ENCODE measurements at regions not wholly inside any gene's neighbourhood (a gene's known extent, or its start where the extent isn't known, plus 50 kb on each side); places are given as distances from the start of the nearest gene placed in this dataset.

GRCh38 chrX:17917945-17918577, 57.0 kb upstream of the RAI2 start:
- no peak for DNase-seq

- DNase-seq: no peak
These were observed 52.7 kb upstream of the RAI2 start for GRCh38 chrX:17913801-17914200.
